Muscle of leg (tissue), 3 donors: ENCODE measurements at regions not wholly inside any gene's neighbourhood (a gene's known extent, or its start where the extent isn't known, plus 50 kb on each side); places are given as distances from the start of the nearest gene placed in this dataset.
"Not testable (repeated sequence)": the region's sequence is repeated elsewhere in the genome, so short reads cannot be mapped to it uniquely, and the experiment has no call there.

ENCODE experiments used
- DNase-seq: peaks from one replicate; pipeline ENCODE4 v3.0.0; 2013
- H3K27ac ChIP-seq: one replicate; pipeline ENCODE4 v1.5.1; 2013; ENCODE audit warnings: mild to moderate bottlenecking, low read length, control low read depth
- H3K27me3 ChIP-seq: one replicate; pipeline ENCODE4 v1.6.1; 2013; ENCODE audit warnings: low read length; ENCODE audit not compliant: control insufficient read depth, insufficient read depth
- H3K36me3 ChIP-seq: one replicate; pipeline ENCODE4 v1.6.1; 2013; ENCODE audit warnings: low read length; ENCODE audit not compliant: control insufficient read depth, insufficient read depth
- H3K4me1 ChIP-seq: one replicate; pipeline ENCODE4 v1.6.1; 2013; ENCODE audit warnings: low read length; ENCODE audit not compliant: control insufficient read depth, insufficient read depth
- H3K4me3 ChIP-seq: one replicate; pipeline ENCODE4 v1.5.1; 2013; ENCODE audit warnings: low read length, control low read depth
- H3K9me3 ChIP-seq: replicated peaks from 2 replicates; pipeline ENCODE4 v1.6.1; 2013; ENCODE audit warnings: low read depth, low read length; ENCODE audit not compliant: control insufficient read depth
- whole genome bisulfite sequencing: methylation state at CpG from one replicate; pipeline ENCODE4 v1.1.5; 2013; ENCODE audit warnings: missing lambda C conversion rate; ENCODE audit not compliant: insufficient coverage; 5-methylcytosine and 5-hydroxymethylcytosine counted together

DNA sequence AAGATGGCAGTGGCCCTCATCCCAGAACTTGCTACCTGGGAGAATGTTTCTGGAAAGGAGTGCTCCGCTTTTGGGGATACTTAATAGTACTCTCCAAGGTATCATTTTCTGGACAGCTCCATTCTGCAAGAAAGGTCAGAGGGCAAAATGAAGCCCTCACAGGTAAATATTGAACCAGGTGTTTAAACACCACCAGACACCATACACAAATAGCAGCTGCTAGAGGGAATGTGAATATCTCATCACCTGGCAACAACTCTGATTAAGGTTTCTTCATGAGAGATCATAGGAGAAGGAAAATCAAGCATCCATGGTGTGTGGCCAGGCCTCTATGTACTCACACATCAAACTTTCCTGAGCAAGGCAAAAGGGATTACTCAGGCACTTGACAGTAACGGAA, 226.1 kb upstream of the FAT3 start:
- no CpG with 5 or more reads among the region's 2 CpGs for WGBS
- Histone ChIP-seq H3K27me3 (no peaks in the 10 kb centered on the region), H3K27ac (no peak overlapping the region), H3K36me3 (no peaks in the 10 kb centered on the region), H3K9me3 (no peaks in the 10 kb centered on the region), H3K4me1 (peaks cover 4% of the 10 kb centered on the region), H3K4me3 (no peak overlapping the region)
- DNase-seq, result no peak

- Histone ChIP-seq H3K27me3 (no peaks in the 10 kb centered on the region), H3K27ac (no peak overlapping the region), H3K36me3 (no peaks in the 10 kb centered on the region), H3K9me3 (no peaks in the 10 kb centered on the region), H3K4me1 (peaks cover 4% of the 10 kb centered on the region), H3K4me3 (no peak overlapping the region)
- DNase-seq, result peak; percentile 85
- WGBS, result 0% methylated on average over 1 of the region's 6 CpGs
Observed at GRCh38 chr11:91997226-91997625, 227.4 kb upstream of the FAT3 start.

DNA sequence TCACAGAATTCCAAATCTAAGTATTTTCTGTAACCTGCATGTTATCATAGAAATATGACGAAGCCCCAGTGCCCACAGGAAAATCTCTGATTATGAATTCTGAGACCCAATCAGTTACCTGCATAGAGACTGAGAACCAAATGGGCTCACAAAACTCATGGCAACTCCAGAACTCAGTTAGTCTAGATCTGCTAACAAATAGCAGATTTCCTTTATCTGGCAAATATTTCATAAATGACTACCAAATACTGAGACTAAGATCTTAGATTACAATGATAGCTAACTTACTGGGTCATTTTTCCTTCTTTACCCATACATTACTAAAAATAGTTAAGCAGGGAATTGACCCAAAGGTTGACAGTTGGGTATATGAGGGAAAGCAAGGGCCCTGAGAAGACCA, 228.1 kb upstream of the FAT3 start:
- no peak for DNase-seq
- Histone ChIP-seq H3K9me3 (no peaks in the 10 kb centered on the region), H3K4me1 (peaks cover 4% of the 10 kb centered on the region), H3K4me3 (no peak overlapping the region), H3K27ac (no peak overlapping the region), H3K36me3 (no peaks in the 10 kb centered on the region), H3K27me3 (no peaks in the 10 kb centered on the region)
- 100% methylated on average over 1 of the region's 1 CpG for WGBS

- H3K27me3 ChIP-seq, H3K9me3 ChIP-seq, H3K4me3 ChIP-seq, DNase-seq, H3K36me3 ChIP-seq, H3K27ac ChIP-seq, H3K4me1 ChIP-seq: not testable (repeated sequence)
Observed at GRCh38 chr11:91988443-91988842, 236.2 kb upstream of the FAT3 start.

DNA sequence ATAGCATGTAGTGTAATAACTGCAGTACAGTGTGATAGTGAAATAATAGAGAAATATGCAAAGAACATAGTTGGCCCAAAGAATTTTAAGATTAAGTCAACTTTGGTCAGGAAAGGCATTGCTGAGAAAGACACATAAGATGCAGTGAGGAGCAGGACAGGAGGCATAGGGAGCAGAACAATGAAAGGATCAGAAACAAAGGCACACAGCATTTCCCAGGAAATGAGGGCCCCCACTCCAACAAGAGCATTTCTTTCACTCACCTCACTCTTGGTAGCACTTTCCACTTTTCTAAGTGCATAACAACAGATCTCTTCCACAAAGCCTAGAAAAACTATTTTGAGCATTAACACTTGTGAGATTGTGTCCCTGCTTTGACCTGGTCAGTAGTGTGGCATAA, 238.4 kb upstream of the FAT3 start:
- Histone ChIP-seq H3K27ac (no peak overlapping the region), H3K4me3 (no peak overlapping the region), H3K4me1 (no peaks in the 10 kb centered on the region), H3K27me3 (no peaks in the 10 kb centered on the region), H3K36me3 (no peaks in the 10 kb centered on the region), H3K9me3 (no peaks in the 10 kb centered on the region)
- no peak for DNase-seq

- 83% methylated on average over 1 of the region's 5 CpGs for WGBS
- DNase-seq, result no peak
- no peaks in the 10 kb centered on the region for H3K4me1 ChIP-seq
- H3K4me3 ChIP-seq, result no peak overlapping the region
- no peaks in the 10 kb centered on the region for H3K27me3 ChIP-seq
- H3K27ac ChIP-seq, result no peak overlapping the region
- H3K36me3 ChIP-seq, result no peaks in the 10 kb centered on the region
- H3K9me3 ChIP-seq, result no peaks in the 10 kb centered on the region
Observed at GRCh38 chr11:91984033-91984584, 240.5 kb upstream of the FAT3 start.

DNA sequence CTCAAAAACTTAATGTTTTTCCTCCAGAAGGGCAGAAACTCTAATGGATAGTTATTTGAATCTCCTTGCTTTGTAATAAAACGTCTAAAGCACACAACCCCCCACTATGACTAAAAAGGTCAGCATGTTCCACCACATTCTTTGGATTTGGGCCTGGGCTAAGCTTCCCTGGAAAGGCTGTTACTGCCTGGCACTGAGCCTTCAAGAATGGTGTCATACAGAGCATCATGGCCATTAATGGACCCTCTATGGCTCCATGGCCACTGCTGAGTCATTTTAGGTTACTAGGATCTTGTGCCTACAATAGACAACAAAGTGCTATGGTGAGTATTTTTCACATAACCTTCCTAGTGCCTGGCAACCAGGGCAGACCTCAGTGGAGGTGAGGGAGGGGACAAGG, 242.6 kb upstream of the FAT3 start:
- WGBS, result no CpG with 5 or more reads among the region's 1 CpG
- Histone ChIP-seq H3K4me1 (no peaks in the 10 kb centered on the region), H3K27ac (no peak overlapping the region), H3K36me3 (no peaks in the 10 kb centered on the region), H3K4me3 (no peak overlapping the region), H3K27me3 (no peaks in the 10 kb centered on the region), H3K9me3 (no peaks in the 10 kb centered on the region)
- DNase-seq, result peak; percentile 71

GRCh38 chr11:91979775-91980174, 244.8 kb upstream of the FAT3 start:
- H3K4me3 ChIP-seq, result no peak overlapping the region
- no peaks in the 10 kb centered on the region for H3K36me3 ChIP-seq
- no peak overlapping the region for H3K27ac ChIP-seq
- H3K27me3 ChIP-seq, result no peaks in the 10 kb centered on the region
- no peak for DNase-seq
- WGBS, result no CpG with 5 or more reads among the region's 1 CpG
- no peaks in the 10 kb centered on the region for H3K9me3 ChIP-seq
- H3K4me1 ChIP-seq, result no peaks in the 10 kb centered on the region

DNA sequence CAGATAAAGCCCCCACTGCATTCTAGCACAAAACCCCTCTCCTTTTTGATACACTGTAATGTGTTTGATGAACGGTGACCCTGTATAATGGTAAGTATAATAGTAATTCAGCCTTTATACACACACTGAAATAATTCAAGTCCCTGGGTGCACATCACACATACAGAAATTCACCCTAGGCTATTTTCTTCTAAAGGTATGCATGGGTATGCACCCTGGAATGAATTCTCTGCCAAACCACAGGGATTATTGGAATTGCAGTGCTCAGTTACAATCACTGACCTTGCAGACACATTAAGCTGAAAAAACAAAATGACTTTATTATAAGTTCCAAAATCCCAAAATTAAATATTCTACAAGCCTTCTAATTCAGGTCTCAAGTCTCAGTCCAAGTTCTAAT, 245.9 kb upstream of the FAT3 start:
- H3K36me3 ChIP-seq, result no peaks in the 10 kb centered on the region
- H3K27ac ChIP-seq, result no peak overlapping the region
- H3K9me3 ChIP-seq, result no peaks in the 10 kb centered on the region
- WGBS, result no CpG with 5 or more reads among the region's 1 CpG
- H3K27me3 ChIP-seq, result no peaks in the 10 kb centered on the region
- H3K4me3 ChIP-seq, result no peak overlapping the region
- no peaks in the 10 kb centered on the region for H3K4me1 ChIP-seq
- DNase-seq, result no peak

DNA sequence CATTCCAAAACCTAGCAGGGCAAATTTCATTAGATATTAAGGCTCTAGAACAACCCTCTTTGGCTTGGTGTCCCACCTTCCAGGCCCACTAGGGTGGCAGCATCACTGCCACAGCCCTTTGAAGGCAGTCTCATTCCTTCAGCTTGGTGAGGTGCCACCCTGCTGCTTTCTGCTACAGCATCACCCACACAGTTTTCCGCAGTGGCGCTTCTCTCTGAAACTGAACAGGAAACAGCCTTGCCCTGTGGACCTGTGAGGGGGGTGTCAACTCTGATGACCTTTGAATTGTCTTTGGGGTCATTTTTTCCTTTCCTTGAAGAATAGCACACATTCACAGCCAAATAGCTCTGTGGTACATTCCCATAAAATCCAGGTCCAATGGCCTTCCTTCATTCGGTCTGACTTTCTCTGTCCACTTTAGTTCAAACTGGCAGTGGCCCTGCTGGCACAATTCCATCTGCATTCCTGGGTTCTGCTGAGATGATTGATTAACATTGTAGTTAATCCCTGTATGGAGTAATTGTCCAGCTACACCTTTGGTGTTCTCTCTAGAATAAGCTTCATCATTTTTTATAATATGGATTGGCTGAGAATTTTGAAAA, 251.9 kb upstream of the FAT3 start:
- H3K27ac ChIP-seq, result no peak overlapping the region
- H3K27me3 ChIP-seq, result no peaks in the 10 kb centered on the region
- no peak overlapping the region for H3K4me3 ChIP-seq
- no peak for DNase-seq
- no CpG with 5 or more reads among the region's 3 CpGs for WGBS
- no peaks in the 10 kb centered on the region for H3K9me3 ChIP-seq
- H3K4me1 ChIP-seq, result no peaks in the 10 kb centered on the region
- H3K36me3 ChIP-seq, result no peaks in the 10 kb centered on the region

DNA sequence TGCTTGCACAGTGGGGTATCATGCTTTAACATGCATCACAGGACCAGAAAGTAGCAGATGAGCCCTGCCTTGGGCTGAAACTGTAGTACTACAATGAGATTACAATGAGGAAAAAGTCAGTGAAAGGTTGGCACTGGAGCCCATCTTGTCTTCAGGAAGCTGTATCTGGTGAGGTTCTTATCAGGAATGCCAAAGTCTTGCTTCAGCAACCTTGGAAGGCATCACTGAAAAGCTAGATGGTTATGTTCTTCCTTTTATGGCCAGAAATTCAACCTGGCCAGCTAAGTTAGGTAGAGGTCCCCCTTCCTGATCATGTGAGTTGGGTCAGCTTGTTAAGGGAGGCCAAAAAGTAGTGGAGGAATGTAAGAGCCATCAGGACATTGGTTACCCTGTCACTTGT, 254.0 kb upstream of the FAT3 start:
- Histone ChIP-seq H3K27me3 (no peaks in the 10 kb centered on the region), H3K4me1 (no peaks in the 10 kb centered on the region), H3K36me3 (no peaks in the 10 kb centered on the region), H3K27ac (no peak overlapping the region), H3K4me3 (no peak overlapping the region), H3K9me3 (no peaks in the 10 kb centered on the region)
- no peak for DNase-seq
